HEK293 (cell line): ENCODE measurements at regions not wholly inside any gene's neighbourhood (a gene's known extent, or its start where the extent isn't known, plus 50 kb on each side); places are given as distances from the start of the nearest gene placed in this dataset.

Experiments
- CTCF ChIA-PET: fragments of 350-600 bp; formaldehyde crosslinking; extraction: SDS; loops from one replicate; lab custom pipeline; 2021; ENCODE audit warnings: antibody characterized with exemption; lab: Yijun Ruan, JAX
- POLR2A ChIA-PET: fragments of 300-600 bp; formaldehyde crosslinking; extraction: SDS; loops from one replicate; lab custom pipeline; 2020; ENCODE audit warnings: antibody characterized with exemption, inconsistent platforms; lab: Yijun Ruan, JAX
- H3K27ac ChIP-seq: fragments of 200-500 bp; sonication (Bioruptor generic); 2 replicates; pipeline ENCODE4 v1.5.1; 2014; ENCODE audit warnings: low read depth, low read length, control low read depth, inconsistent platforms; ENCODE audit errors: extremely low read depth
- H3K36me3 ChIP-seq, 2 experiments: fragments of 200-500 bp in 1 of 2; sonication (Bioruptor generic) in 1 of 2; 1 replicate in 1 of 2; 2 replicates in 1 of 2; pipeline ENCODE4 v1.5.1; 2014 to 2017; ENCODE audit warnings: inconsistent platforms in 2 of 2, low read length in 2 of 2; ENCODE audit not compliant: control insufficient read depth in 2 of 2, insufficient read depth in 1 of 2
- H3K4me1 ChIP-seq: fragments of 200-500 bp; sonication (Bioruptor generic); 2 replicates; pipeline ENCODE4 v1.5.1; 2014; ENCODE audit warnings: mild to moderate bottlenecking, low read length, inconsistent platforms; ENCODE audit not compliant: control insufficient read depth, insufficient read depth
- H3K4me3 ChIP-seq: 2 replicates; pipeline ENCODE4 v1.5.1; 2011; ENCODE audit warnings: low read depth, mild to moderate bottlenecking, control low read depth, low read length, moderate library complexity
- H3K9me3 ChIP-seq: fragments of 200-500 bp; sonication (Bioruptor generic); 2 replicates; pipeline ENCODE4 v1.5.1; 2014; ENCODE audit warnings: low read depth, low read length, inconsistent platforms; ENCODE audit not compliant: control insufficient read depth, insufficient read depth
- HIC1 ChIP-seq: fragments of 450-650 bp; formaldehyde crosslinking; IDR thresholded peaks from 2 replicates; pipeline ENCODE4 v1.5.1; 2016; ENCODE audit warnings: missing biosample characterization, missing genetic modification characterization
- MYNN ChIP-seq: fragments of 450-650 bp; formaldehyde crosslinking; IDR thresholded peaks from 2 replicates; pipeline ENCODE4 v1.5.1; 2016; ENCODE audit warnings: missing biosample characterization, missing genetic modification characterization, borderline replicate concordance
- MZF1 ChIP-seq: fragments of 450-650 bp; formaldehyde crosslinking; IDR thresholded peaks from 2 replicates; pipeline ENCODE4 v1.5.1; 2017; ENCODE audit warnings: missing biosample characterization, missing genetic modification characterization, borderline replicate concordance
- OVOL3 ChIP-seq: fragments of 450-650 bp; formaldehyde crosslinking; IDR thresholded peaks from 2 replicates; pipeline ENCODE4 v1.5.1; 2016; ENCODE audit warnings: missing biosample characterization, missing genetic modification characterization
- TCF7L2 ChIP-seq: IDR thresholded peaks from 2 replicates; pipeline ENCODE4 v1.6.1; 2011; ENCODE audit warnings: low read depth, mild to moderate bottlenecking, inconsistent platforms, low read length, moderate library complexity, borderline replicate concordance
- TRIM28 ChIP-seq: IDR thresholded peaks from 2 replicates; pipeline ENCODE4 v1.6.1; 2011; ENCODE audit warnings: low read length, control low read depth, borderline replicate concordance
- ZBTB26 ChIP-seq: fragments of 450-650 bp; formaldehyde crosslinking; optimal IDR thresholded peaks from 2 replicates; pipeline ENCODE3; 2016; ENCODE audit warnings: missing biosample characterization, mild to moderate bottlenecking, missing genetic modification characterization
- ZFP69B ChIP-seq: fragments of 450-650 bp; formaldehyde crosslinking; IDR thresholded peaks from 2 replicates; pipeline ENCODE4 v1.5.1; 2016; ENCODE audit warnings: missing biosample characterization, missing genetic modification characterization
- ZNF121 ChIP-seq: fragments of 450-650 bp; formaldehyde crosslinking; IDR thresholded peaks from 2 replicates; pipeline ENCODE4 v1.5.1; 2016; ENCODE audit warnings: missing biosample characterization, missing genetic modification characterization
- ZNF174 ChIP-seq: fragments of 450-650 bp; formaldehyde crosslinking; IDR thresholded peaks from 2 replicates; pipeline ENCODE4 v1.5.0; 2017; ENCODE audit warnings: missing biosample characterization, mild to moderate bottlenecking, missing genetic modification characterization
- ZNF19 ChIP-seq: fragments of 450-650 bp; formaldehyde crosslinking; IDR thresholded peaks from 2 replicates; pipeline ENCODE4; 2016; ENCODE audit warnings: missing biosample characterization, missing genetic modification characterization, low read depth
- ZNF248 ChIP-seq: fragments of 450-650 bp; formaldehyde crosslinking; IDR thresholded peaks from 2 replicates; pipeline ENCODE4 v1.5.1; 2017; ENCODE audit warnings: missing biosample characterization, missing genetic modification characterization
- ZNF292 ChIP-seq: fragments of 450-650 bp; formaldehyde crosslinking; IDR thresholded peaks from 2 replicates; pipeline ENCODE4 v1.5.1; 2016; ENCODE audit warnings: low read depth, missing biosample characterization, missing genetic modification characterization, borderline replicate concordance
- ZNF426 ChIP-seq: fragments of 450-650 bp; formaldehyde crosslinking; IDR thresholded peaks from 2 replicates; pipeline ENCODE4 v1.5.1; 2017; ENCODE audit warnings: missing biosample characterization, missing genetic modification characterization, mild to moderate bottlenecking, inconsistent platforms, moderate library complexity
- ZNF513 ChIP-seq: fragments of 450-650 bp; IDR thresholded peaks from 2 replicates; pipeline ENCODE4 v1.5.1; 2018; ENCODE audit warnings: missing biosample characterization, missing genetic modification characterization
- ZNF530 ChIP-seq: fragments of 450-650 bp; formaldehyde crosslinking; IDR thresholded peaks from 2 replicates; pipeline ENCODE4 v1.5.1; 2016; ENCODE audit warnings: low read depth, missing biosample characterization, missing genetic modification characterization
- ZNF555 ChIP-seq: fragments of 450-650 bp; formaldehyde crosslinking; conservative IDR thresholded peaks from 2 replicates; pipeline ENCODE4 v1.5.1; 2017; ENCODE audit warnings: missing biosample characterization, mild to moderate bottlenecking, missing genetic modification characterization, inconsistent platforms
- ZNF654 ChIP-seq: fragments of 450-650 bp; formaldehyde crosslinking; IDR thresholded peaks from 2 replicates; pipeline ENCODE4 v1.5.1; 2016; ENCODE audit warnings: low read depth, missing biosample characterization, missing genetic modification characterization
- ZNF830 ChIP-seq: fragments of 450-650 bp; IDR thresholded peaks from 2 replicates; pipeline ENCODE4 v1.5.0; 2018; ENCODE audit warnings: missing biosample characterization, missing genetic modification characterization, low read depth, mild to moderate bottlenecking, moderate library complexity
- ZNF837 ChIP-seq: fragments of 450-650 bp; formaldehyde crosslinking; IDR thresholded peaks from 2 replicates; pipeline ENCODE4 v1.5.1; 2016; ENCODE audit warnings: missing biosample characterization, missing genetic modification characterization
- TF ChIP-seq, protein P1 (sequence below): fragments of 450-650 bp; formaldehyde crosslinking; IDR thresholded peaks from 2 replicates; pipeline ENCODE4; 2016; ENCODE audit warnings: missing biosample characterization, missing genetic modification characterization
- TF ChIP-seq, protein P2 (sequence below): fragments of 450-650 bp; formaldehyde crosslinking; IDR thresholded peaks from 2 replicates; pipeline ENCODE4 v1.5.1; 2017; ENCODE audit warnings: missing biosample characterization, missing genetic modification characterization

- no peaks in the 10 kb centered on the region for H3K9me3 ChIP-seq
- H3K4me3 ChIP-seq = no peak overlapping the region
- no peaks in the 10 kb centered on the region for H3K36me3 ChIP-seq
- H3K4me1 ChIP-seq = no peaks in the 10 kb centered on the region
- ChIA-PET POLR2A (no interaction called here), CTCF (no interaction called here)
- TF ChIP-seq ZNF837 (tag by site-specific recombination) = no peak
- no peak for TF ChIP-seq HIC1
- no peak for TF ChIP-seq ZNF530 (tag by site-specific recombination)
- no peak for TF ChIP-seq MYNN (tag by site-specific recombination)
- TF ChIP-seq ZNF555 (tag by site-specific recombination) = no peak
- TF ChIP-seq ZNF513 (tag by site-specific recombination) = no peak
- no peak for TF ChIP-seq ZFP69B (tag by site-specific recombination)
- no peak for TF ChIP-seq ZNF174 (tag by site-specific recombination)
- no peak for TF ChIP-seq ZNF830 (tag by site-specific recombination)
- no peak for TF ChIP-seq ZBTB26 (tag by site-specific recombination)
- no peak overlapping the region for H3K27ac ChIP-seq
Measured at GRCh38 chr3:116899253-116899652, 189.7 kb downstream of the TUSC7 start.

- CTCF ChIA-PET = interaction anchor here (0.9 kb wide), 1 partner anchor 61 kb away, joined by 3 read pairs; no protein-coding TSS in a partner anchor
- POLR2A ChIA-PET = no interaction called here
- no peaks in the 10 kb centered on the region for H3K9me3 ChIP-seq
- H3K27ac ChIP-seq = no peak overlapping the region
- no peak overlapping the region for H3K4me3 ChIP-seq
- H3K36me3 ChIP-seq = no peaks in the 10 kb centered on the region
- H3K4me1 ChIP-seq = no peaks in the 10 kb centered on the region
- no peak for TF ChIP-seq OVOL3 (tag by site-specific recombination)
- no peak for TF ChIP-seq TCF7L2
- no peak for TF ChIP-seq ZNF513 (tag by site-specific recombination)
- TF ChIP-seq MZF1 = no peak
- TF ChIP-seq ZNF292 (tag by site-specific recombination) = no peak
- no peak for TF ChIP-seq ZNF248
- TF ChIP-seq ZNF426 (tag by site-specific recombination) = no peak
- TF ChIP-seq ZNF121 (tag by site-specific recombination) = no peak
- no peak for TF ChIP-seq HIC1
- TF ChIP-seq, protein P1, sequence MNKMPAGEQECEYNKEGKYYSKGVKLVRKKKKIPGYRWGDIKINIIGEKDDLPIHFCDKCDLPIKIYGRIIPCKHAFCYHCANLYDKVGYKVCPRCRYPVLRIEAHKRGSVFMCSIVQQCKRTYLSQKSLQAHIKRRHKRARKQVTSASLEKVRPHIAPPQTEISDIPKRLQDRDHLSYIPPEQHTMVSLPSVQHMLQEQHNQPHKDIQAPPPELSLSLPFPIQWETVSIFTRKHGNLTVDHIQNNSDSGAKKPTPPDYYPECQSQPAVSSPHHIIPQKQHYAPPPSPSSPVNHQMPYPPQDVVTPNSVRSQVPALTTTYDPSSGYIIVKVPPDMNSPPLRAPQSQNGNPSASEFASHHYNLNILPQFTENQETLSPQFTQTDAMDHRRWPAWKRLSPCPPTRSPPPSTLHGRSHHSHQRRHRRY (tag by site-specific recombination) = no peak
- TF ChIP-seq, protein P2, sequence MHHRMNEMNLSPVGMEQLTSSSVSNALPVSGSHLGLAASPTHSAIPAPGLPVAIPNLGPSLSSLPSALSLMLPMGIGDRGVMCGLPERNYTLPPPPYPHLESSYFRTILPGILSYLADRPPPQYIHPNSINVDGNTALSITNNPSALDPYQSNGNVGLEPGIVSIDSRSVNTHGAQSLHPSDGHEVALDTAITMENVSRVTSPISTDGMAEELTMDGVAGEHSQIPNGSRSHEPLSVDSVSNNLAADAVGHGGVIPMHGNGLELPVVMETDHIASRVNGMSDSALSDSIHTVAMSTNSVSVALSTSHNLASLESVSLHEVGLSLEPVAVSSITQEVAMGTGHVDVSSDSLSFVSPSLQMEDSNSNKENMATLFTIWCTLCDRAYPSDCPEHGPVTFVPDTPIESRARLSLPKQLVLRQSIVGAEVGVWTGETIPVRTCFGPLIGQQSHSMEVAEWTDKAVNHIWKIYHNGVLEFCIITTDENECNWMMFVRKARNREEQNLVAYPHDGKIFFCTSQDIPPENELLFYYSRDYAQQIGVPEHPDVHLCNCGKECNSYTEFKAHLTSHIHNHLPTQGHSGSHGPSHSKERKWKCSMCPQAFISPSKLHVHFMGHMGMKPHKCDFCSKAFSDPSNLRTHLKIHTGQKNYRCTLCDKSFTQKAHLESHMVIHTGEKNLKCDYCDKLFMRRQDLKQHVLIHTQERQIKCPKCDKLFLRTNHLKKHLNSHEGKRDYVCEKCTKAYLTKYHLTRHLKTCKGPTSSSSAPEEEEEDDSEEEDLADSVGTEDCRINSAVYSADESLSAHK (tag by site-specific recombination) = no peak
- no peak for TF ChIP-seq TRIM28
- no peak for TF ChIP-seq ZNF654 (tag by site-specific recombination)
- TF ChIP-seq ZNF19 = no peak
Measured at GRCh38 chr3:116905334-116905733, 195.8 kb downstream of the TUSC7 start.
